Trophoblast cell (in vitro differentiated cells and primary cell): ENCODE measurements at regions not wholly inside any gene's neighbourhood (a gene's known extent, or its start where the extent isn't known, plus 50 kb on each side); places are given as distances from the start of the nearest gene placed in this dataset.

Experiments used
- DNase-seq, 2 donors: peaks; one replicate each; pipeline ENCODE4 v3.0.0-alpha.2; 2016
- H2AFZ ChIP-seq: 2 replicates; pipeline ENCODE4 v1.6.1; 2013; ENCODE audit warnings: low read length, moderate library complexity, mild to moderate bottlenecking; ENCODE audit not compliant: insufficient read depth, poor library complexity
- H2AK5ac ChIP-seq: 2 replicates; pipeline ENCODE4 v1.6.1; 2013; ENCODE audit warnings: mild to moderate bottlenecking, low read length
- H2BK120ac ChIP-seq: 2 replicates; pipeline ENCODE4 v1.6.1; 2013; ENCODE audit warnings: low read length, mild to moderate bottlenecking, moderate library complexity; ENCODE audit not compliant: insufficient read depth, poor library complexity
- H2BK12ac ChIP-seq: 2 replicates; pipeline ENCODE4 v1.6.1; 2013; ENCODE audit warnings: mild to moderate bottlenecking, low read length, moderate library complexity
- H2BK5ac ChIP-seq: 2 replicates; pipeline ENCODE4 v1.6.1; 2013; ENCODE audit warnings: low read length, low read depth, moderate library complexity, mild to moderate bottlenecking; ENCODE audit not compliant: poor library complexity
- H3K14ac ChIP-seq: 2 replicates; pipeline ENCODE4 v1.6.1; 2013; ENCODE audit warnings: mild to moderate bottlenecking, low read length
- H3K18ac ChIP-seq: 2 replicates; pipeline ENCODE4 v1.6.1; 2013; ENCODE audit warnings: mild to moderate bottlenecking, low read length
- H3K23ac ChIP-seq: 2 replicates; pipeline ENCODE4 v1.6.1; 2013; ENCODE audit warnings: low read length
- H3K27ac ChIP-seq: 2 replicates; pipeline ENCODE4 v1.5.1; 2013; ENCODE audit warnings: low read depth, mild to moderate bottlenecking, inconsistent platforms, low read length, moderate library complexity
- H3K27me3 ChIP-seq: 2 replicates; pipeline ENCODE4 v1.6.1; 2013; ENCODE audit warnings: inconsistent platforms, mild to moderate bottlenecking, low read length, moderate library complexity; ENCODE audit not compliant: insufficient read depth
- H3K36me3 ChIP-seq, 2 experiments: 1 replicate in 1 of 2; 2 replicates in 1 of 2; pipeline ENCODE4 v1.6.1; 2013; ENCODE audit warnings: low read length in 2 of 2, mild to moderate bottlenecking in 2 of 2, moderate library complexity in 1 of 2; ENCODE audit not compliant: insufficient read depth in 2 of 2, control insufficient read depth in 1 of 2
- H3K4ac ChIP-seq: 2 replicates; pipeline ENCODE4 v1.6.1; 2013; ENCODE audit warnings: low read depth, mild to moderate bottlenecking, low read length, moderate library complexity
- H3K4me1 ChIP-seq, 2 experiments: 1 replicate in 1 of 2; 2 replicates in 1 of 2; pipeline ENCODE4 v1.6.1; 2013; ENCODE audit warnings: low read length in 2 of 2, mild to moderate bottlenecking in 2 of 2, moderate library complexity in 1 of 2; ENCODE audit not compliant: insufficient read depth in 2 of 2, control insufficient read depth in 1 of 2
- H3K4me2 ChIP-seq: 2 replicates; pipeline ENCODE4 v1.6.1; 2013; ENCODE audit warnings: inconsistent platforms, mild to moderate bottlenecking, low read length, moderate library complexity
- H3K4me3 ChIP-seq: 2 replicates; pipeline ENCODE4 v1.5.1; 2013; ENCODE audit warnings: mild to moderate bottlenecking, low read depth, low read length, inconsistent platforms
- H3K79me1 ChIP-seq: one replicate; pipeline ENCODE4 v1.6.1; 2013; ENCODE audit warnings: low read length
- H3K79me2 ChIP-seq: 2 replicates; pipeline ENCODE4 v1.6.1; 2013; ENCODE audit warnings: low read length, mild to moderate bottlenecking; ENCODE audit not compliant: control insufficient read depth, insufficient read depth, poor library complexity
- H3K9ac ChIP-seq: 2 replicates; pipeline ENCODE4 v1.6.1; 2013; ENCODE audit warnings: mild to moderate bottlenecking, low read length
- H3K9me3 ChIP-seq: 2 replicates; pipeline ENCODE4 v1.6.1; 2013; ENCODE audit warnings: low read depth, mild to moderate bottlenecking, control low read depth, inconsistent platforms, low read length; ENCODE audit not compliant: insufficient read depth
- H4K12ac ChIP-seq: 2 replicates; pipeline ENCODE4 v1.6.1; 2013; ENCODE audit warnings: low read depth, mild to moderate bottlenecking, low read length, moderate library complexity
- H4K8ac ChIP-seq: 2 replicates; pipeline ENCODE4 v1.6.1; 2013; ENCODE audit warnings: low read depth, mild to moderate bottlenecking, low read length, moderate library complexity
- H4K91ac ChIP-seq: one replicate; pipeline ENCODE4 v1.6.1; 2013; ENCODE audit warnings: low read depth, mild to moderate bottlenecking, low read length, moderate library complexity
- WGBS: extraction: QIAGEN DNeasy Blood & Tissue Kit; methylation state at CpG from one replicate; pipeline ENCODE4 v1.1.7; 2013; ENCODE audit warnings: missing lambda C conversion rate; ENCODE audit not compliant: insufficient read length, insufficient coverage; ENCODE audit errors: extremely low coverage; 5-methylcytosine and 5-hydroxymethylcytosine counted together

DNA sequence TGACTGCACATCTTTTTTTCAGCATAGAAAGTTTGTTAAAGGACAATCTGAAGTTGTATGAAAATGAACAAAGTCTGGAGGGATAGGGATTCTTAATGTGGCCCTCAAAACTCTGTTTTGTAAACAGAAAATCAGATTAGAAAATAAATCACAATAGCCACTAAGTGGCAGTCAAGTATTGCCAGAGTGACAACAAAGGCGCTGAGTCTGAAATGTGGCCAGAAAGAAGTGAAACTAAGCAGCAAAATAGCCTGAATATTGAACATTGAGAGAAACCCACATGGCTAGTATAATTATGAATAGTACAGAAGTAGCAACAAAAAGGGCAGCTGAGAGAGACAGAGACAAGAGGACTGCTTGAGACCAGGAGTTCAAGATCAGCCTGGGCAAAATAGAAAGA, 81.1 kb upstream of the CT45A1 start:
- no peak overlapping the region for H2AFZ ChIP-seq
- peaks cover 7% of the 10 kb centered on the region for H3K9me3 ChIP-seq
- no peak overlapping the region for H4K8ac ChIP-seq
- no peak overlapping the region for H2BK120ac ChIP-seq
- no peak overlapping the region for H2BK5ac ChIP-seq
- no peak overlapping the region for H2AK5ac ChIP-seq
- no peak overlapping the region for H3K4me2 ChIP-seq
- H3K79me1 ChIP-seq = no peaks in the 10 kb centered on the region
- no peak overlapping the region for H3K4me3 ChIP-seq
- H2BK12ac ChIP-seq = no peak overlapping the region
- no peaks in the 10 kb centered on the region for H3K79me2 ChIP-seq
- H3K9ac ChIP-seq = no peak overlapping the region
- H3K4me1 ChIP-seq = no peaks in the 10 kb centered on the region
- no peak overlapping the region for H3K23ac ChIP-seq
- no peak overlapping the region for H3K27ac ChIP-seq
- no peaks in the 10 kb centered on the region for H3K36me3 ChIP-seq
- no peak overlapping the region for H4K12ac ChIP-seq
- H3K4ac ChIP-seq = no peak overlapping the region
- no peak overlapping the region for H3K14ac ChIP-seq
- WGBS = no CpG with 5 or more reads among the region's 1 CpG
- no peaks in the 10 kb centered on the region for H3K27me3 ChIP-seq
- H3K18ac ChIP-seq = no peak overlapping the region
- H4K91ac ChIP-seq = no peak overlapping the region
- DNase-seq = peak in 1 of 2 donors; percentile 1

DNA sequence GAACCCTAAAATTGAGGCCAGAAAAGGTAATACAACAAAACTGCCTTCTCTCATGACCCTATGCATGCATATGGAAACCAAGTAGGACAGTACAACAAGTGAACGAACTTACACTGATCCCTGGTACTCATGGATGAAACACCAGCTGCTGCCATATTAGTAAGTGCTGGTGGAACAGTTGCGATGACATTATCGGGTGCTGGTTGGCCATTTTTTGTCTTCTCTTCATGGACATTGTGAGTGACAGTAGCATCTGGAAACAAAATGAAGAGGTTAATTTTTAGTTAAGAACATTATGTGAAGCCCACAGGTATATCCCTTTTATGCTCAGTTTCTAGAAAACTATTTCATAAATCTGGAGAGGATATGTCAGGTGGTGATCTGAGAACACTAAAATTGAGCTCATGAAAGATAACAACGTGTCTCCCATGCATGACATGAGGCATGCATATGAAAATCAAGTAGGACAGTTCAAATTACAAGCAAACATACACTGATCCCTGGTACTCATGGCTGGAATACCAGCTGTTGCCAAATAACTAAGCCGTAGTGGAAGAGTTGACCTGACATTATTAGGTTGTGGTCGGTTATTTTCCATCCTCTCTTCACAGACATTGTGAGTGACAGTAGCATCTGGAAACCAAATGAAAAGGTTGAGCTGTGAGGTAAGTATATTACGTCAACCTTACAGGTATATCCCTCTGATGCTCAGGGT, 74.2 kb upstream of the CT45A1 start:
- no peak for DNase-seq
- no peak overlapping the region for H2BK5ac ChIP-seq
- H3K36me3 ChIP-seq = no peaks in the 10 kb centered on the region
- no peak overlapping the region for H3K18ac ChIP-seq
- no peak overlapping the region for H2AK5ac ChIP-seq
- no peak overlapping the region for H4K12ac ChIP-seq
- no peak overlapping the region for H3K4me2 ChIP-seq
- H3K23ac ChIP-seq = no peak overlapping the region
- H4K8ac ChIP-seq = no peak overlapping the region
- no peak overlapping the region for H2BK120ac ChIP-seq
- WGBS = no CpG with 5 or more reads among the region's 7 CpGs
- no peak overlapping the region for H3K4me3 ChIP-seq
- H3K27ac ChIP-seq = no peak overlapping the region
- no peaks in the 10 kb centered on the region for H3K79me2 ChIP-seq
- H2BK12ac ChIP-seq = no peak overlapping the region
- peaks cover 5% of the 10 kb centered on the region for H3K9me3 ChIP-seq
- H3K4ac ChIP-seq = no peak overlapping the region
- H3K27me3 ChIP-seq = no peaks in the 10 kb centered on the region
- no peak overlapping the region for H2AFZ ChIP-seq
- no peak overlapping the region for H3K14ac ChIP-seq
- no peak overlapping the region for H4K91ac ChIP-seq
- no peaks in the 10 kb centered on the region for H3K79me1 ChIP-seq
- no peak overlapping the region for H3K9ac ChIP-seq
- no peaks in the 10 kb centered on the region for H3K4me1 ChIP-seq

DNA sequence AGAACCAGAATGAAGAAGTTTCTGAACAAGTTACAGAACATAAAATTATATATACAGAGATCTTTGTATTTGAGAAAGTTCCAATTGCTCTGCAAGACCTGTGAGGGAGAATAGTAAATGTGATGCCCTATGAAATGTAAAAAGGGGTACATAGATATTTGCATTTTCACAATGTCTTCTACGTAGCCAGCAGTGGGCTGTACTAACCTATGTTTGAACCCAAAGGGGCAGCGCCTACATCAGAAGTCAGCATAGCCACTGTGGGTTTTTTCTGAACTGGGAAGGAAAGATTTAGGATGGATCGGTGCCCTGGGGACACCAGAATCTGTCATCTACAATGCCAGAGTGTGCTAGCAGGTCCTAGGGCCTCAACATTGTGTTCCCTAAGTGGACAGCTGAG, 69.5 kb upstream of the CT45A1 start:
- Histone ChIP-seq H3K14ac (no peak overlapping the region), H2BK12ac (no peak overlapping the region), H4K8ac (no peak overlapping the region), H3K79me1 (no peaks in the 10 kb centered on the region), H2AK5ac (no peak overlapping the region), H3K4me3 (no peak overlapping the region), H2AFZ (no peak overlapping the region), H2BK120ac (no peak overlapping the region), H3K4me2 (no peak overlapping the region), H3K23ac (no peak overlapping the region), H4K12ac (no peak overlapping the region), H2BK5ac (no peak overlapping the region), H3K4me1 (no peaks in the 10 kb centered on the region), H4K91ac (no peak overlapping the region), H3K9me3 (peaks cover 3% of the 10 kb centered on the region), H3K4ac (no peak overlapping the region), H3K36me3 (no peaks in the 10 kb centered on the region), H3K27me3 (no peaks in the 10 kb centered on the region), H3K27ac (no peak overlapping the region), H3K79me2 (no peaks in the 10 kb centered on the region), H3K18ac (no peak overlapping the region), H3K9ac (no peak overlapping the region)
- no peak for DNase-seq
- no CpG with 5 or more reads among the region's 3 CpGs for WGBS

DNA sequence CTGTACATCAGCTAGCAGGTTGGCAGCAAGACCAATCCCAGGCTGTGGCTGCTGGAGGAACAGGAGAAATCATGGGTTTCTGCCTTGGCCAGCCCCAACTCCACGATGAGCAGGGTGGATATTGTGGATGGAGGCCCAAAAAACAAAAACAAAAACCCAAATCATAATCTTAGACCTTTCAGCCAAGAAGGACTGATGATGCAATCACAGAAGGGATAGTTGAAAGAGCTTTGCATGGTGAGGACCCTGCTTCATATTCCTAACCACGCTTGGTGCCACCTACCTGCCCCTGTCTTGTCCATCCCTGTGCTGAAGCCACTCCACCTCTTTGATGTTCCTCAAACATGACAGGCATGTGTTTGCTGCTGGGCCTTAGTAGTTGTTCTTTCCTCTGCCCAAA, 68.8 kb upstream of the CT45A1 start:
- Histone ChIP-seq H2BK5ac (no peak overlapping the region), H3K18ac (no peak overlapping the region), H3K79me1 (no peaks in the 10 kb centered on the region), H4K12ac (no peak overlapping the region), H4K91ac (no peak overlapping the region), H2AFZ (no peak overlapping the region), H2AK5ac (no peak overlapping the region), H3K23ac (no peak overlapping the region), H2BK120ac (no peak overlapping the region), H3K4me1 (no peaks in the 10 kb centered on the region), H3K9ac (no peak overlapping the region), H3K27me3 (no peaks in the 10 kb centered on the region), H2BK12ac (no peak overlapping the region), H4K8ac (no peak overlapping the region), H3K14ac (no peak overlapping the region), H3K9me3 (peaks cover 3% of the 10 kb centered on the region), H3K36me3 (no peaks in the 10 kb centered on the region), H3K4me3 (no peak overlapping the region), H3K4me2 (no peak overlapping the region), H3K4ac (no peak overlapping the region), H3K27ac (no peak overlapping the region), H3K79me2 (no peaks in the 10 kb centered on the region)
- no peak for DNase-seq
- no CpG with 5 or more reads among the region's 2 CpGs for WGBS
